GM12864 (cell line): ENCODE measurements at regions not wholly inside any gene's neighbourhood (a gene's known extent, or its start where the extent isn't known, plus 50 kb on each side); places are given as distances from the start of the nearest gene placed in this dataset.

Source experiments
- DNase-seq: peaks from one replicate; pipeline ENCODE4 v3.0.0-alpha.2; 2011; ENCODE audit warnings: low read depth
- H3K4me3 ChIP-seq: 2 replicates; pipeline ENCODE4 v1.5.1; 2011; ENCODE audit warnings: mild to moderate bottlenecking, low read depth, low read length, control low read depth
- TF ChIP-seq, protein P1 (sequence below): IDR thresholded peaks from 2 replicates; pipeline ENCODE4 v1.5.1; 2011; ENCODE audit warnings: low read depth, mild to moderate bottlenecking, moderate library complexity, low read length, control low read depth, inconsistent platforms; ENCODE audit errors: missing control alignments

DNA sequence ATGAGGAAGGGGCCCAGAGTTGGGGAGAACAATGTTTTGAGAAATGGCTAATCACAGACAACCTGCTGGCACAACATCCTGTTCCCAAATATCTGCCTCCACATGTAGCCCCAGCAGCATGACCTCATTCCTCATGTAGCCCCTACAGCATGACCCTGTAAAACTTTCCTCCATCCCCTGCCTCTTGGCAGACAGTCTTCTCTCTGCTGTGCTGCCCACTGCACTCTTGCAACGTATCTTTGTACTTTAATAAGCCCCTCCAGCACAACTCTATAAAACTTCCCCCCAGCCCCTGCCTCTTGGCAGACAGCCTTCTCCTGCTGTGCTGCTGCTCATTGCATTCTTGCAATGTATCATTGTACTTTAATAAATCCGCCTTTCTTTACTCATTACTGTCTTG is 278.8 kb downstream of the HDGFL1 start:
- DNase-seq, result no peak
- H3K4me3 ChIP-seq, result no peak overlapping the region
- TF ChIP-seq, protein P1, sequence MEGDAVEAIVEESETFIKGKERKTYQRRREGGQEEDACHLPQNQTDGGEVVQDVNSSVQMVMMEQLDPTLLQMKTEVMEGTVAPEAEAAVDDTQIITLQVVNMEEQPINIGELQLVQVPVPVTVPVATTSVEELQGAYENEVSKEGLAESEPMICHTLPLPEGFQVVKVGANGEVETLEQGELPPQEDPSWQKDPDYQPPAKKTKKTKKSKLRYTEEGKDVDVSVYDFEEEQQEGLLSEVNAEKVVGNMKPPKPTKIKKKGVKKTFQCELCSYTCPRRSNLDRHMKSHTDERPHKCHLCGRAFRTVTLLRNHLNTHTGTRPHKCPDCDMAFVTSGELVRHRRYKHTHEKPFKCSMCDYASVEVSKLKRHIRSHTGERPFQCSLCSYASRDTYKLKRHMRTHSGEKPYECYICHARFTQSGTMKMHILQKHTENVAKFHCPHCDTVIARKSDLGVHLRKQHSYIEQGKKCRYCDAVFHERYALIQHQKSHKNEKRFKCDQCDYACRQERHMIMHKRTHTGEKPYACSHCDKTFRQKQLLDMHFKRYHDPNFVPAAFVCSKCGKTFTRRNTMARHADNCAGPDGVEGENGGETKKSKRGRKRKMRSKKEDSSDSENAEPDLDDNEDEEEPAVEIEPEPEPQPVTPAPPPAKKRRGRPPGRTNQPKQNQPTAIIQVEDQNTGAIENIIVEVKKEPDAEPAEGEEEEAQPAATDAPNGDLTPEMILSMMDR, result no peak

DNA sequence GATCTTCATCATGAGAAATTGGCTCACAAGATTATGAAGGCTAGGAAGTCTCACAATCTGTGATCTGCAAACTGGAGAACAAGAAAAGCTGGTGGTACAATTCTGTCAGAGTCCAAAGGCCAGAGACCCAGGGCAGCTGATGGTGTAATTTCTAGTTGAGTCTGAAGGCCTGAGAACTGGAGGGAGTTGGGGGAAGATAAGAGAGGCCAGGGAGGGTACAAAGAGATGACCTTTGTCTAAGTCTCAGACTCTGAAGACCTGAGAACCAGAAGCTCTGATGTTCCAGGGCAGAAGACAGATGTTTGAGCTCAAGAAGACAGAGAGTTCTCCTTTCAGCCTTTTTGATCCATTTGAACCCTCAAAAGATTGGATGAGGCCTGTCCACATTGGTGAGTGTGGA is 280.6 kb downstream of the HDGFL1 start:
- no peak overlapping the region for H3K4me3 ChIP-seq
- TF ChIP-seq, protein P1, result no peak
- DNase-seq, result no peak

DNA sequence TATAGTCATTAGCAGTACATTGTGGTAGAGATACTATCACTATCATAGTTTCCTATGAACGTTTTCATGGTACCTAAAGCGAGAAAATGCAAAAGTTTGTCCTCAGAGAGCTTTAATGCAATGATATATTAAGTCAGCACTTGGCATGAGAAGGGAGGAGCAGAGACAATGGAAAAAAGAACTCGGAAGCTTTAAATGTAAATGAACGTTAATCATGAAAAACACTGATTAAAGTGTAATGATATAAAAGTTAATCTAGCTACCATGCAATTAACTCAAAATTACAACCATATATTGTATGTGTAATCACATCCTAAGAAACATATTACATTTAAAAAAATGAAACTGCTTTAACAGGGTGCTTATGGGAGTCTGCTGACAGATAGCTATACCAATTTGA is 282.7 kb downstream of the HDGFL1 start:
- TF ChIP-seq, protein P1, result no peak
- no peak for DNase-seq
- no peak overlapping the region for H3K4me3 ChIP-seq

DNA sequence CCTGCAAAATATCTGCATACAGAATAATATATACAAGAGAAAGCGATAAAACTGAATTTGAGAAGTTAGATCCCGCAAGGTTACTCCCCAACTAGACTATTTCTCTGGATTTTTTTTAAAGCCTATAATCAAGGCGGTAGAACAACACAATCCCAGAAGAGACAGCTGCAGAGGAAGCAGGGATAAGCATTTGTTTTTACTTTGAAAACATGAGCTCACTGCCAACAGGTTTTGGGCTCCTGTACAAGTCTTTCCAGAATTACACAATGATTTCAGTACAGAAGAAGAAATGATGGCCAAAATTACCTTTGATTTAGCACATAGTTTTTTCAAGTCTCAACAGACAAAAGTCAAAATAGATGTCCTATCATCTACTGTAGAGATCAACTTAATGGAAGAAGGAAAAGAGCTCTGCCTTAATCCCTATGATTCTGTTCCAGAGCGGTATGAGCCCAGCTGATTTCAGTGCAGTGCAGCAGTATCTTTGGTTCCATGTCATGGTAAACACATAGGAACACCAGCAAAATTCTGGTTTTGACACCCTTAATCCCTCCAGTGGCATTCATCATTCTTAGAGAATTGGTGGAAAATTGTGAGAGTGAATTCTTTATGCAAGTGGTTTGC is 304.3 kb downstream of the HDGFL1 start:
- DNase-seq, result no peak

DNA sequence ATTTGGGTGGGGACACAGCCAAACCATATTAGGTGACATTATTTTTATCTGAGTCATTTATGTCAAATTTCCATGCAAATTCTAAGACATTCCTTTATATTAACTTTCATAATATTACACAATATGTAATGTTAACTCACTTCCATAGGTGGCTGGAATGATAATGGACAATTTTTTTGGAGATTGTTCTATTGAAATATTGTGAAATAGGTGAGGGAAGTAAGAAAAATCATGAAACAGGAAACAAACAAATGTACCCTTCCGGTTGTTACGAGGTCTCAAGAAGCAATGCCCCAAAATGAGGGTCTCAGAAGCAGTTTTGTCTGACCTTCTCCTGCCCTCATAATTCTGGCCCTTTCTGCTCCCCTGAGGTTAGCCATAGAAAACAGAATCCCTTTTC is 306.5 kb downstream of the HDGFL1 start:
- TF ChIP-seq, protein P1, result no peak
- no peak for DNase-seq
- H3K4me3 ChIP-seq, result no peak overlapping the region

More for the DNA sequence above, 304.3 kb downstream of the HDGFL1 start:
- H3K4me3 ChIP-seq, result no peak overlapping the region
- TF ChIP-seq, protein P1, result no peak

DNA sequence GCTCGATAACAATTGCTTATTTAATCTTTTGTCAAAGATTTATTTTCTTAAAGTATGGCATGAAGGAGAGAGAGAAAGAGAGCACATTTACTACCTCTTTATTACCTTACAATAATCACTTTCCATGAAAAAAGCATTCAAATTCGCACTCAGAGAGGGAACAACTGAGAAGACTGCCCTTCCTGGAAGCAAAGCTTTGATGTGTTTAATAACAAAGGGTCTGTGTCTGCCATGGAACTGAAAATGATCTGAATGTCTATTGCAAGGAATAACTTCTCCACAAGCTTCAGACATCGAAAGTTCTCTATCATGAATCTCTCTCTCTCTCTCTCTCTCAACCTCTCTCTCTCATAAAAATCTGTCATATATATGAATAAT is 308.9 kb downstream of the HDGFL1 start:
- TF ChIP-seq, protein P1, result no peak
- no peak for DNase-seq
- H3K4me3 ChIP-seq, result no peak overlapping the region

DNA sequence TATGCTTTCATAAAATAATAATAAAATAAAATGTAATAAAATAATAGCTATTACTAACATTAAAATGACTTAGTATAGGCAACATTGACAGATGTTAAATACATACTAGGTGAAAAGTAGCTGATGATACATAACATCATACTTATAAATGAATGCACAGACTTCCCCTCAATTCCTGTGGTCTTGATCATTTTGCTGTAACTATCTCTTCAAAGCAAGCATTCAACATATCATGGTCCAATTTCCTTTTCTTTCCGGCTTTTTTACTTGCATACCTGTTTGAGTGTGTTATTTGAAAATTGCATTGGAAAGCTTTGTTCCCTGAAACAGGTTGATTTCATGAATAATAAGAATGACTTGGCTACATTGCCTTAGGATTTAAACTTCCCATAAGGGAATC is 309.3 kb downstream of the HDGFL1 start:
- no peak overlapping the region for H3K4me3 ChIP-seq
- no peak for DNase-seq
- TF ChIP-seq, protein P1, result no peak
